ENCODE measurements at regions not wholly inside any gene's neighbourhood (a gene's known extent, or its start where the extent isn't known, plus 50 kb on each side); places are given as distances from the start of the nearest gene placed in this dataset.

DNA sequence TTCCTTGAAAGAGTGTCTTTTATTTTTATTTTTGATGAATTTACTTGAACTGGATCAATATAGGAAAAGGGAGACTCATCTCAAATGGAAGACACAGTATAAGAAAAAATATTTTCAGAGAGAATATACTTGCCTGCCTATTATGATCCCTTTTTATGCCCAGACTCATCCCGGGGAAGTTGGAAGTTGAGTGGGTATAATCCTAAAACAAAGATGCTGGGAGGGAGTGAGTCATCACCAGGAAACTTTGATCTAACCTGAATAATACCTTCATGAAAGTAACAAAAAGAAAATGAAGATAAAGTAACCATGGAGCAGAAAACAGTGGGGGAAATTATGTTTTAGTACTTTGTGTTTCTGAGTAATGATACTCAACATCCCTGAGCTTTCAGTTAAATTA lies 1514.0 kb downstream of the FAM181B start:
- in situ Hi-C loops (cut with HindIII; ENCODE audit: extremely low pct_ligation_motif_present, low pct_unique_long_range_greater_than_20kb) (no loop called here), intact Hi-C loops (cut with micrococcal nuclease; ENCODE audit: unreplicated experiment) (no loop called here)
- ChIA-PET POLR2A (no interaction called here), CTCF (ENCODE audit: low intra/inter-chr PET ratio, low total read pairs) (no interaction called here)
- no TSS peak for BruUV-seq (replicated peaks)
- Histone ChIP-seq H3K4me3 (replicated peaks in 1 of 3; ENCODE audit: insufficient read depth in 1 of 3, low read depth in 2 of 3, low read length in 3 of 3) (no peak overlapping the region), H3K27ac (ENCODE audit: extremely low read length, insufficient read depth, low read length) (no peak overlapping the region), H3K27me3 (ENCODE audit: control insufficient read depth in 1 of 2, insufficient read depth in 2 of 2, low read length in 2 of 2) (no peaks in the 10 kb centered on the region), H3K79me2 (ENCODE audit: insufficient read depth, low read length) (no peaks in the 10 kb centered on the region), H2AFZ (ENCODE audit: low read length) (no peak overlapping the region), H3K4me2 (ENCODE audit: low read depth, low read length) (no peak overlapping the region), H3K36me3 (replicated peaks in 1 of 2; ENCODE audit: control insufficient read depth in 1 of 2, insufficient read depth in 2 of 2, low read length in 2 of 2) (no peaks in the 10 kb centered on the region), H3K4me1 (ENCODE audit: insufficient read depth, low read length) (peaks cover 14% of the 10 kb centered on the region), H3K9me3 (ENCODE audit: low read length) (no peaks in the 10 kb centered on the region; the same call in 1 of the 2 replicates), H4K20me1 (ENCODE audit: insufficient read depth, low read length) (no peaks in the 10 kb centered on the region), H3K9ac (ENCODE audit: insufficient read depth, low read depth, low read length) (no peak overlapping the region)
- ATAC-seq (no peak), DNase-seq (ENCODE audit: low spot score) (no peak), FAIRE-seq (no peak)
- TF ChIP-seq, protein P1, sequence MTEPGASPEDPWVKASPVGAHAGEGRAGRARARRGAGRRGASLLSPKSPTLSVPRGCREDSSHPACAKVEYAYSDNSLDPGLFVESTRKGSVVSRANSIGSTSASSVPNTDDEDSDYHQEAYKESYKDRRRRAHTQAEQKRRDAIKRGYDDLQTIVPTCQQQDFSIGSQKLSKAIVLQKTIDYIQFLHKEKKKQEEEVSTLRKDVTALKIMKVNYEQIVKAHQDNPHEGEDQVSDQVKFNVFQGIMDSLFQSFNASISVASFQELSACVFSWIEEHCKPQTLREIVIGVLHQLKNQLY (CRISPR knock-in tag; IDR thresholded peaks at IDR 0.05): no peak
- TF ChIP-seq FLYWCH1 (CRISPR knock-in tag; IDR thresholded peaks at IDR 0.05): no peak
- no peak for TF ChIP-seq ADNP (CRISPR knock-in tag; IDR thresholded peaks at IDR 0.05)
- TF ChIP-seq, protein P2, sequence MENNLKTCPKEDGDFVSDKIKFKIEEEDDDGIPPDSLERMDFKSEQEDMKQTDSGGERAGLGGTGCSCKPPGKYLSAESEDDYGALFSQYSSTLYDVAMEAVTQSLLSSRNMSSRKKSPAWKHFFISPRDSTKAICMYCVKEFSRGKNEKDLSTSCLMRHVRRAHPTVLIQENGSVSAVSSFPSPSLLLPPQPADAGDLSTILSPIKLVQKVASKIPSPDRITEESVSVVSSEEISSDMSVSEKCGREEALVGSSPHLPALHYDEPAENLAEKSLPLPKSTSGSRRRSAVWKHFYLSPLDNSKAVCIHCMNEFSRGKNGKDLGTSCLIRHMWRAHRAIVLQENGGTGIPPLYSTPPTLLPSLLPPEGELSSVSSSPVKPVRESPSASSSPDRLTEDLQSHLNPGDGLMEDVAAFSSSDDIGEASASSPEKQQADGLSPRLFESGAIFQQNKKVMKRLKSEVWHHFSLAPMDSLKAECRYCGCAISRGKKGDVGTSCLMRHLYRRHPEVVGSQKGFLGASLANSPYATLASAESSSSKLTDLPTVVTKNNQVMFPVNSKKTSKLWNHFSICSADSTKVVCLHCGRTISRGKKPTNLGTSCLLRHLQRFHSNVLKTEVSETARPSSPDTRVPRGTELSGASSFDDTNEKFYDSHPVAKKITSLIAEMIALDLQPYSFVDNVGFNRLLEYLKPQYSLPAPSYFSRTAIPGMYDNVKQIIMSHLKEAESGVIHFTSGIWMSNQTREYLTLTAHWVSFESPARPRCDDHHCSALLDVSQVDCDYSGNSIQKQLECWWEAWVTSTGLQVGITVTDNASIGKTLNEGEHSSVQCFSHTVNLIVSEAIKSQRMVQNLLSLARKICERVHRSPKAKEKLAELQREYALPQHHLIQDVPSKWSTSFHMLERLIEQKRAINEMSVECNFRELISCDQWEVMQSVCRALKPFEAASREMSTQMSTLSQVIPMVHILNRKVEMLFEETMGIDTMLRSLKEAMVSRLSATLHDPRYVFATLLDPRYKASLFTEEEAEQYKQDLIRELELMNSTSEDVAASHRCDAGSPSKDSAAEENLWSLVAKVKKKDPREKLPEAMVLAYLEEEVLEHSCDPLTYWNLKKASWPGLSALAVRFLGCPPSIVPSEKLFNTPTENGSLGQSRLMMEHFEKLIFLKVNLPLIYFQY (CRISPR knock-in tag; IDR thresholded peaks at IDR 0.05; ENCODE audit: borderline replicate concordance): no peak
- no peak for TF ChIP-seq KLF13 (CRISPR knock-in tag; IDR thresholded peaks at IDR 0.05)
- no peak for TF ChIP-seq ZSCAN22 (CRISPR knock-in tag; IDR thresholded peaks at IDR 0.05)
- TF ChIP-seq SKI (IDR thresholded peaks at IDR 0.05; ENCODE audit: partially characterized antibody): no peak
- WGBS (ENCODE audit: low lambda C conversion rate): 37% methylated on average over 1 of the region's 1 CpG
